ENCODE measurements at regions not wholly inside any gene's neighbourhood (a gene's known extent, or its start where the extent isn't known, plus 50 kb on each side); places are given as distances from the start of the nearest gene placed in this dataset.

DNA sequence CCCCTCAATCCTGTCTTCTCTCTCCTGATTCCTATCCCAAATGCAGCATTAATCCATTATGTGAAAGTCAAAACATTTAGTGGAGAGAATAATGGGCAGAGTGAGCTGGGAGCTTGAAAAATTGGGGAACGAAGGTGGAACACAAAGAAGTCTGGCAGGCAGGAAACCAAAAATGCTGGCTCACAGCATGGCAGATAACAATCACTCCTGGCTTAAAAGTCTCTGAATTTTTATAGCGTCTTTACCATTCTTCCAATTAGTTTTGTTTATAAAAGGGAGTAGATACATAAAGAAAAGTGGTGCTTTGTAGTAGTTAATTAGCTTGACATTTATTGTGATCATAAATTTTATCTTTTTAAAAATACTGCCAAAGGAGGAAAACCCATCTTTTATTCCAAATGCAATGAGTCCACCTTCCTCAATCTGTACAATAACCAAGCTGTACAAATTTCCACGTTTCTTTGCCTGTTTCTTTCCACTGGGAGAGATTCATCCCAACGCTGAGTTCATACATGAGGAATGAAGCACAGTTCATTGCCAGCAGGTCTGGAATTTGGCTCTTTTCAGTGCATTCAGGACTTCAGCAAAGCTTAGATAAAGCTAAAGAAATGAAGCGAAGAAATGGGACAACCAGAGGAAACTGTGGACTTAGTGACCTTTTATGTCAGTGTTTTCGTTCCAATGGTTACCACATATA is 174.7 kb downstream of the HMHB1 start:
- DNase-seq (ENCODE audit: low read depth, low spot score): no peak
- H3K4me3 ChIP-seq (ENCODE audit: low read length): no peak overlapping the region

GRCh38 chr5:143987264-143987663 is 175.3 kb downstream of the HMHB1 start:
- DNase-seq (ENCODE audit: low read depth, low spot score): no peak
- no peak overlapping the region for H3K4me3 ChIP-seq (ENCODE audit: low read length)

DNA sequence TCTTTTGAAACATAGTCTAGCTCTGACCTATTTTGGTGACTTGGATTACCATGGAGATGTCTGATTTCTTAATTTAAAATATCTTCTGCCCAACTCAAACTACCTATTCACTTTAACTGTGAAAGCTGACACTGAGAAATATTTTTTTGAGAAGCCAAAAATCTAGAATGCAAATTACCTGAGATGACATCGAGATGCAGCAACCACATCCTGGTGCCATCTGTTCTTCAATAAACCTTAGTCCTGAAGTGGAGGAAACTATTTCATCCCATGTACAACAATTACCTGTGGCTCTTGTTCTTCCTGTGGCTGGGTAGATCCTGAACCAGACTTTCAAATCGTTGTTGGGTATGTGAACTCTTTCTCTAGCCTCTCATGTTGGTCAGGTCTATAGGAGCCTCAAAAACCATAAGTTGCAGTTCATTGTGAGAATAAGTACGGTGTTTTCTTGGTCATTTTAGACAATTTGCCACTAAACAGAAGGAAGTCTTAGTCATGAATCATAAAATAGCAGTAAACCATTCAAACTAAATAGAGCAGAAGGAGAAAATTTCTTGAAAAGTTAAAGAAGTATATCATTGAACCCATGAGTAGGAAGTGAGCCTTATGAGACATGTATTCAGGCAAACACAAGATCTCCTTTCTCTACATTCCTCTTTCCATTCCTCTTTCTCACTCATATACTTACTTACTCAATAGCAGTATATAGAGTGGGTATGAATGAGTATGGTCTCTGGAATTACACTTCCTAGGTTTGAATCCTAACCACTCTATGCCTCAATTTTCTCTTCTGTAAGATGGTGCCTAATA is 176.0 kb downstream of the HMHB1 start:
- H3K4me3 ChIP-seq (ENCODE audit: low read length): no peak overlapping the region
- DNase-seq (ENCODE audit: low read depth, low spot score): peak; percentile 19

GRCh38 chr5:143992496-143992895 is 178.0 kb downstream of the YIPF5 start:
- no peak for DNase-seq (ENCODE audit: low read depth, low spot score)
- H3K4me3 ChIP-seq (ENCODE audit: low read length): no peak overlapping the region

- DNase-seq (ENCODE audit: low read depth, low spot score): no peak
- H3K4me3 ChIP-seq (ENCODE audit: low read length): no peak overlapping the region
Observed at GRCh38 chr5:144002876-144003275, 167.6 kb downstream of the YIPF5 start.

- no peak for DNase-seq (ENCODE audit: low read depth, low spot score)
- H3K4me3 ChIP-seq (ENCODE audit: low read length): no peak overlapping the region
Observed at GRCh38 chr5:144003636-144004035, 166.8 kb downstream of the YIPF5 start.

DNA sequence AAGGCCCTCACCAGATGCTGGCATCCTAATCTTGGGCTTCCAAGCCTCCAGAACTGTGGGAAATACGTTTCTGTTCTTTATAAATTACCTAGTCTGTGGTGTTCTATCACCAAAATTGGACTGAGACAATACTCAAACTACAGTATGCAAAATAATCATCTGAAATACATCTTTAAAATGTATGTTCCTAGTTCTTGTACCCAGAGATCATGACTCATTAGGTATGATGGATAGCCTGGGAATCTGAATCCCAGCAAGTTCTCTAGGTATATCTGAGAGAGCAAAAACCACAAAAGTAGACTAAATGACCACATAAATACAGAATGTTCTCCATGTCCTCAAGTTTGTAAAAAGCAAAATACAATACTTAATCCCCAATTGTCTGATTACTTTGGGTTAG is 166.3 kb downstream of the YIPF5 start:
- no peak for DNase-seq (ENCODE audit: low read depth, low spot score)

DNA sequence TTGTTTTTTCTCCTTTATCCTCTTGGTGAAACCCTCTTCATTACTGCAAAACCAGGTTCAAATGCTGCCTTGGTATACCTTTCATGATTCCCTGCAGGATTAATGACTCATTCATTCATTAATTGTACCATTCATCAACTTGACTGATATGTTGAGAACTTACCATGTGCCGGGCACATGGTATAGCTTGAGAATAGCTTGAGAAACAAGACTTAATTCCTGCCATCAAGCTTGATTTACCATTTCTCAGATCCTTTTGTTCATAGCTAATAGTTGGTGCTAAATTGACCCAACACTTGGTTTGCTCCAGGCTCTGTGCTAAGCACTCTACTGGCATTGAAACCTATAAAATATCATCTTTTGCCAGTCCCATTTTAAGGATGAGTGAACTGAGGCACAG is 165.7 kb downstream of the YIPF5 start:
- no peak overlapping the region for H3K4me3 ChIP-seq (ENCODE audit: low read length)
- no peak for DNase-seq (ENCODE audit: low read depth, low spot score)

More for the DNA sequence above, 166.3 kb downstream of the YIPF5 start:
- no peak overlapping the region for H3K4me3 ChIP-seq (ENCODE audit: low read length)

GRCh38 chr5:144009116-144009515 is 161.3 kb downstream of the YIPF5 start:
- no peak for DNase-seq (ENCODE audit: low read depth, low spot score)
- no peak overlapping the region for H3K4me3 ChIP-seq (ENCODE audit: low read length)

DNA sequence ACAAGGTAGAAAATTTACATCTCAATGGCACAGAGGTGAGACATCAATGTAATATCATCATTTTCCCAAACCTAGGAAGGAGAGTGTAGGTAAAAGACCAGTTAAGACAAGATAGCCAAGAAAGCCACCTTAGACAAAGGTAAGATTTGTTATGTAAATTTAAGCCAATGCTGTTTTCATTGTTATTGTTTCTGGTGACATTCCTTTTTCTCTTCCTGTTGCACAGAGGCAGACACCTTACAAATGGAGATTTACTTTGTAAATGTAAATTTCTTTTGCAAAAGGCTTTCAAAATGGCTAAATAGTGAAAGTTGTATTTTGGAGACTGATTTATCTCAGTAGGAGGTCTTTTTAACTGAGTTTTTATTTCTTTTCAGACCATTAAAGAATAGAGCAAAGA is 159.1 kb downstream of the YIPF5 start:
- no peak for DNase-seq (ENCODE audit: low read depth, low spot score)
- no peak overlapping the region for H3K4me3 ChIP-seq (ENCODE audit: low read length)

GRCh38 chr5:144013816-144014215 is 156.6 kb downstream of the YIPF5 start:
- no peak for DNase-seq (ENCODE audit: low read depth, low spot score)
- no peak overlapping the region for H3K4me3 ChIP-seq (ENCODE audit: low read length)

- no peak for DNase-seq (ENCODE audit: low read depth, low spot score)
- no peak overlapping the region for H3K4me3 ChIP-seq (ENCODE audit: low read length)
Observed at GRCh38 chr5:144015961-144016360, 154.5 kb downstream of the YIPF5 start.

DNA sequence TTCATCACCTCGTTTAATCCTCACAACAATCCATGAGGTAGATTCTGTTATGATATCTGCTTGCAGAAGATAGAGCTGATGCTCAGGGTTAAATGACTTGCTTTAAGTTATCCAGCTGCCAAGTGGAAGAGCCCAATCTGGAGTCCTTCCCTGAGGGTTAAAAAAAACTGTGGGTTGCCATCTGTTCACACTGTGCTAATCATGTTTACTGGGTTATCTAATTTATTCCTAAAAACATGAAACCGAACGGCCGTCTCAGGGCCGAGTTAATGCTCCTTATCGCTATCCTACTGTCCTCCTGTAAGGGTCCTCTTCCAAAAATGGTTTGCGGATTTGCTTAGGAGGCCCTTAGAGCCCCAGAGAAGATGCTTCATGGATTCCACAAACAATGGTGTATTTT is 153.3 kb downstream of the YIPF5 start:
- no peak for DNase-seq (ENCODE audit: low read depth, low spot score)

DNA sequence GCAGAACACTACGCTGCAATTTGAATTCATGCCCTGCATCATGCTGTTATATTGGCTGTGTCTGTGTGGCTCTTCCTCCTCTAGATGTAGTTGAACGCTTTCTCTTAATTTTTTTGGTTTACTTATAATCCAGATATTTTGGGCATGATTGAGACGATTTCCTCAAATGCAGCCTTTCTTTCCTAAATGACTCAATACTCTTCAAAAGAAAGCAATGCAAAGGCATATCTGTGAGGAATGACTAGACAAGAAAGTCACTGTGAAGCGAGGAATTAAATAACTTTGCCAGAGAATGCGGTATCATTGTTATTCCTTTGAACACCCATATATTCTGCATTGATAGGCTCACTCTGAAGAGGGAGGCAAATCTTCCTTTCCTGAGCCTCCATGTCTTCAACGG is 152.8 kb downstream of the YIPF5 start:
- H3K4me3 ChIP-seq (ENCODE audit: low read length): no peak overlapping the region
- DNase-seq (ENCODE audit: low read depth, low spot score): no peak

More for the DNA sequence above, 153.3 kb downstream of the YIPF5 start:
- H3K4me3 ChIP-seq (ENCODE audit: low read length): no peak overlapping the region

- no peak for DNase-seq (ENCODE audit: low read depth, low spot score)
- no peak overlapping the region for H3K4me3 ChIP-seq (ENCODE audit: low read length)
Observed at GRCh38 chr5:144024090-144024489, 146.4 kb downstream of the YIPF5 start.

DNA sequence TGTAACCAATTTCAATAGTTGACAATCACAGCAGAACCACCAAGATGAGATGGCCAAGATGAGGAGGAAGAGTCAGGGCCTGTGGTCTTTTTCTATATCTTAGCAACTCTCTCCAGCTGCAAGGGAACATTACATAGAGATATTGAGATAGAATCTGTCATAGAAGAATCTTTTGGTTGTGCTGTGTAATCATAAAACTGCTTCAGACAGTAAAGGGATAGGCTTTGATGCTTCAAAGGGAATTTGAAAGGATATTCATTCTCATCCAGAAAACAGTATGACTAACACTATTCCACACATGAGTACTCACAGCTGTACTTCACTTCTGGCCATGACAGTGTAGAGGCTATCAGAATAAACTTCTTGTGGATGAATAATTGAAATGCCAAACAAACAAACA is 145.9 kb downstream of the YIPF5 start:
- no peak for DNase-seq (ENCODE audit: low read depth, low spot score)
- no peak overlapping the region for H3K4me3 ChIP-seq (ENCODE audit: low read length)

GRCh38 chr5:144026286-144026685 is 144.2 kb downstream of the YIPF5 start:
- DNase-seq (ENCODE audit: low read depth, low spot score): no peak
- no peak overlapping the region for H3K4me3 ChIP-seq (ENCODE audit: low read length)

DNA sequence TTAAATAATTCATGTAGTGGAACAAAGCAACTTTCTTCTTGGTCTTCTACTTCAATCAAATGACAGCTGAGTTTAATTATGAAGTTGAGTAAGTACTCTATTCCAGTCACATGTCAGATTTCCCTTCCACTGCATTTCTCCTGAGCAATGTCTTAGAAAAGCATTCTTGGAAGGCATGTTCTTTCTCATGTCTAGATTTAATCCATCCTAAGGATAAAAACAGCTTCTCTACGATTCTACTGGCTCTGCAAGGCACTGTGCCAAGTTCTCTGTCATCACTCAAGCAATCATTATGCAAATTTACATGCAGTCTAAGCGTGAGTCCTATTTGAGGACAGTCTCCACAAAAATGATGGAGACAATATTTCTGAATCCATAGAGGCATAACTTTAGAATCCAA is 142.4 kb downstream of the YIPF5 start:
- no peak for DNase-seq (ENCODE audit: low read depth, low spot score)
- H3K4me3 ChIP-seq (ENCODE audit: low read length): no peak overlapping the region

- DNase-seq (ENCODE audit: low read depth, low spot score): no peak
- no peak overlapping the region for H3K4me3 ChIP-seq (ENCODE audit: low read length)
Observed at GRCh38 chr5:144028636-144029035, 141.8 kb downstream of the YIPF5 start.

DNA sequence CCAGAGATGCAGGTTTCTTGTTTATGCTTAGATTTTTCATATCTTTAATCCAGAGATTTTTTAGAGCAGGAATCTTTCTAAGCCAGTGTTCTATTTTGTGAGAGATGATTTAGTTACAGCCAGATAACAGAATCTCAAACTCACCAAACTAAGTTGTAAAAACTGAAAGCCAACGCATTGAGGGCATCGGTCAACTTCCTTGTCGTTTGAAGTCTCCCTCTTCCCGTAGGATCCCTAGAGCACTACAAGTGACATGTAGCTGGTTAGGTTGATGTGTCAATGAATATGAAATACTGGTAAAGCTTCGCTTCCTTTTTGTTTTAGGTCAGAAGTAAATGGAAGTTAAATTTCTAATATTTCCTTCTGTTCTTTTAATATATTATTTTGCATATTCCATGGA is 139.6 kb downstream of the YIPF5 start:
- DNase-seq (ENCODE audit: low read depth, low spot score): no peak
- no peak overlapping the region for H3K4me3 ChIP-seq (ENCODE audit: low read length)

- H3K4me3 ChIP-seq (ENCODE audit: low read length): no peak overlapping the region
- no peak for DNase-seq (ENCODE audit: low read depth, low spot score)
Observed at GRCh38 chr5:144032375-144032774, 138.1 kb downstream of the YIPF5 start.
